Central memory CD4-positive, alpha-beta T cell (primary cell): ENCODE measurements at regions not wholly inside any gene's neighbourhood (a gene's known extent, or its start where the extent isn't known, plus 50 kb on each side); places are given as distances from the start of the nearest gene placed in this dataset.

Experiments used
- DNase-seq: peaks from one replicate; pipeline ENCODE4 v3.0.0; 2022

GRCh38 chr14:106846218-106846617, 1319.8 kb downstream of the TMEM121 start:
- DNase-seq: no peak

DNA sequence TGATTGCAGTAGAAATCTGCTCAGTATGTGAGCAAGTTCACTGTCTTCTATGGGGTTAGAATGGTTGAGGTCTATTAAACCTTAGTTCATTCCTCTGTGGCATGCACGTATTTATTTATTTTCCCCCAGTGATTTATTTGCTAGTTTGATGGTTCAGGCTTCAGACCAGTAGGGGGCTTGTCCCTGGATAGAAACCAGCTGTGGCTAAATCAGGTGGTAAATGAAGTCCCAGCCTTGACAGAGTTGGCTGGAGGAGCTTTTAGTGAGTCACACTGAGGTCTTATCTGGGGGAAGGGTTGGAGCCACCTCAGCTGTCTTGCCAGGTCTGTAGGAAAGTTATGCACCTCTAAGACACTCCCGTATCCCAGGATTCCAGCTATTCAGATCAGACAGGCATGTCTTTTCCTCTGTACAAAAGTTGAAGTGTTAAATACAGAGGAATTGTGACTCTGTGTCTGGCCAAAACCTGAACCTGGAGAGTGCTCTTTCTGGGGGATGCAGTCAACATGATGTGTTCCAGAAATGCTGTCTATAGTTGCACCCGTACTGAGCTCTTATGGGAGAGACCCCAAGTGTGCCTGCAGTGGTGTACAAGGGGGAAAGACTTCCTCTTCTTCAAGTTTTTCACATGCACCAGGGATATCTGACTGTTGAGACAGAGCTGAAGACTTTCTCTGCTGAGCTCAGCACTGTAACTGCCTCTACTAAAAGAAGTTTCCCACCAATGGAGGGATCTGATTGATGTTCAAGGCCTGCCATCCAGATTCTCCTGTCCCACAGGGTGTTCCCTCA, 1322.1 kb downstream of the TMEM121 start:
- no peak for DNase-seq

DNA sequence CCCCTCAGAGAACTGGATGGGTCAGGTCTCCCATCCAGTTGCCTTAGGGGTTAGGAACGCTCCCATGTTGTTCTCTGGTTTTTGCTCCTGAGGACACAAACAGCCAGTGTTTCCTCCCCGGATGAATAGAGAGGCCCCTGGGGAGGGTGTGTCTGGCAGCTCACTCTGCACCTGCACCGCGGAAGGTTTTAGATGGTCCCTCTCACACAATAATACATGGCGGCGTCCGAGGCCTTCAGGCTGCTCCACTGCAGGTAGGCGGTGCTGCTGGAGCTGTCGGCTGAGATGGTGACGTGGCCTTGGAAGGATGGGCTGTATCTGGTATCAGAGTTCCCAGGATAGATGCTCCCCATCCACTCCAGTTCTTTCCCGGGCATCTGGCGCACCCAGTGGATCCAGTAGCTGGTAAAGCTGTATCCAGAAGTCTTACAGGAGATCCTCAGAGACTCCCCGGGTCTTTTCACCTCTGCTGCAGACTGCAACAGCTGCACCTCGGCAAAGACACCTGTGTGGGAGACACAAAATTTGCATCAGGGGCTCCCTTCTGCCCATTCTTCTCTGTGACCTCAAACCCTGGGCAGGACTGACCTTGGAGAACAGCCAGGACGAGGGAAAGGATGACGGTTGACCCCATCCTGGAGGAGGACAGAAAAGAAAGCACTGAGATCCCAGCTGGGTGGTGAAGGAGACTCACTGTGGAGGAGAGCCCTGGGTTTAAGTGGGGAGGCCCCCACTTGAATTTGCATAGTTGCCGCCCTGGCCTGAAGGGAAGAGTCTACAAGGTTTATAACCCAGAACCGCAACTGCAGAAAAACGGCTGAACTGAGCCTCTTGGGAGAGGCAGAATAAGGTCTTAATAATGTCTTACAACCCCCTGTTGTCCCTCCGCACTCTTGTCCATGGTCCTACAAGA, 1324.8 kb downstream of the TMEM121 start:
- DNase-seq: no peak

- DNase-seq: peak; percentile 73
Measured at GRCh38 chr14:106872611-106873446, 1346.4 kb downstream of the TMEM121 start.

DNA sequence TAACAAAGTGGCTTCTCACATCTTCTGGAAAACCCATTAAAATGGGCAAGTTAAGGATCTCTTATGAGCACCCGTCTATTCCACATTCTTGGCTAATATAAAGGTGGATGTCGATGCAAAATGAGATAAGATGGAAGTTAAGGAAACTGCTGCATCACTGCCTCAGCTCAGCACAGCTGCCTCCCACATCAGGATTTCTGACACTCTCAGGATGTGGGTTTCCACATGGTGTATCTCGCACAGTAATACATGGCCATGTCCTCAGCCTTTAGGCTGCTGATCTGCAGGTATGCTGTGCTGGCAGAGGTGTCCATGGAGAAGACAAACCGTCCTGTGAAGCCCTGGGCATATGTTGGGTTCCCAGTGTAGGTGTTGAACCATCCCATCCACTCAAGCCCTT, 1348.0 kb downstream of the TMEM121 start:
- DNase-seq: no peak

DNA sequence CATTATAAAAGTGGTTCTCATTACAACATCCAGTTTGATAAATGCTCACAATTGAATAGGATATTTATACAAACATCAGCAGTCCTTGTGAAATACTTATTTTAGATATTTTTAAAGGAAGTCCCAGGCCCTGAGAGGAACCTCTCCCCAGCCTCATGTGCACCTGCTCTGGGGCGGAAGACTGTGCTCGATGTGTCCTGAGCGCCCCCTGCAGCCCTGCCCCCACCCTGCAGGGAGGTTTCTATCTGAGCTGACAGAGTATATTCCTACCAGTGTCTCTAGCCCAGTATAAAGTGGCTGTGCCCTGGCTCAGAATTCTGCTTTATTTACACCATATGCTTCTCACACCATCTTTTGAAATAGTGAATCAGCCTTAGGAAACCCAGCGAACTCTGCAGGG, 1349.1 kb downstream of the TMEM121 start:
- DNase-seq: no peak

GRCh38 chr14:106876711-106877110, 1350.3 kb downstream of the TMEM121 start:
- DNase-seq: no peak

GRCh38 chr14:106877517-106877916, 1351.1 kb downstream of the TMEM121 start:
- no peak for DNase-seq

- no peak for DNase-seq
Measured at GRCh38 chr14:106879241-106879640, 1352.9 kb downstream of the TMEM121 start.

GRCh38 chr14:106883218-106883692, 1356.9 kb downstream of the TMEM121 start:
- no peak for DNase-seq
